ENCODE measurements at regions not wholly inside any gene's neighbourhood (a gene's known extent, or its start where the extent isn't known, plus 50 kb on each side); places are given as distances from the start of the nearest gene placed in this dataset.

DNA sequence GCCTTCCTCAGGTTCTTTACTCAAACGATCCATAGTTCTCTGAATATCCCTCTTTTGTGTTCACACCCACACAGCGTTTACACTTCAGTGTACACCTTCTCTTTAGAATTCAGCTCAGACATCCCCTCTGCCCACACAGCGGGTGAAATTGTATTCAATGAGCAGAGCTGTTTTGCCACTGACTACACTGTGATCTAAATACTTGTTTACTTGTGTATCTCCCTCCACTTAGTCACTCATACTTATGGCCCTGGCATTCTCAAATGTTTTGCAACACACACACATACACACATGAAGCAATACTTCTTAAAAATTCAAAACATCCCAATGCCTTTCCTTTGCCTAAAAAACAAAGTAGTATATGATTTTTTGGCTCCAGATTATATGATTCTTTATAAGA, 297.1 kb downstream of the TMX3 start:
- TF ChIP-seq EZH2phosphoT487 (IDR thresholded peaks at IDR 0.05) (no peak), EZH2 (IDR thresholded peaks at IDR 0.05) (no peak)
- TF ChIP-seq, protein P1, sequence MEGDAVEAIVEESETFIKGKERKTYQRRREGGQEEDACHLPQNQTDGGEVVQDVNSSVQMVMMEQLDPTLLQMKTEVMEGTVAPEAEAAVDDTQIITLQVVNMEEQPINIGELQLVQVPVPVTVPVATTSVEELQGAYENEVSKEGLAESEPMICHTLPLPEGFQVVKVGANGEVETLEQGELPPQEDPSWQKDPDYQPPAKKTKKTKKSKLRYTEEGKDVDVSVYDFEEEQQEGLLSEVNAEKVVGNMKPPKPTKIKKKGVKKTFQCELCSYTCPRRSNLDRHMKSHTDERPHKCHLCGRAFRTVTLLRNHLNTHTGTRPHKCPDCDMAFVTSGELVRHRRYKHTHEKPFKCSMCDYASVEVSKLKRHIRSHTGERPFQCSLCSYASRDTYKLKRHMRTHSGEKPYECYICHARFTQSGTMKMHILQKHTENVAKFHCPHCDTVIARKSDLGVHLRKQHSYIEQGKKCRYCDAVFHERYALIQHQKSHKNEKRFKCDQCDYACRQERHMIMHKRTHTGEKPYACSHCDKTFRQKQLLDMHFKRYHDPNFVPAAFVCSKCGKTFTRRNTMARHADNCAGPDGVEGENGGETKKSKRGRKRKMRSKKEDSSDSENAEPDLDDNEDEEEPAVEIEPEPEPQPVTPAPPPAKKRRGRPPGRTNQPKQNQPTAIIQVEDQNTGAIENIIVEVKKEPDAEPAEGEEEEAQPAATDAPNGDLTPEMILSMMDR (IDR thresholded peaks at IDR 0.05), result no peak
- H3K36me3 ChIP-seq, result no peaks in the 10 kb centered on the region
- no peaks in the 10 kb centered on the region for H4K20me1 ChIP-seq (ENCODE audit: low read depth)
- H3K4me1 ChIP-seq, result peaks cover 6% of the 10 kb centered on the region
- no peak overlapping the region for H2AFZ ChIP-seq (replicated peaks)
- peaks cover 12% of the 10 kb centered on the region for H3K9me3 Mint-ChIP-seq
- no peak overlapping the region for H3K4me3 Mint-ChIP-seq
- no peaks in the 10 kb centered on the region for H3K27me3 Mint-ChIP-seq (ENCODE audit: insufficient read depth, low read depth)
- H3K79me2 ChIP-seq (ENCODE audit: low read depth), result no peaks in the 10 kb centered on the region
- H3K4me3 ChIP-seq, result no peak overlapping the region
- no peaks in the 10 kb centered on the region for H3K27me3 ChIP-seq
- no peak overlapping the region for H3K9ac ChIP-seq
- H3K36me3 Mint-ChIP-seq, result no peaks in the 10 kb centered on the region
- H3F3A ChIP-seq (ENCODE audit: low read depth), result no peaks in the 10 kb centered on the region
- H3K27ac Mint-ChIP-seq, result no peak overlapping the region
- no peaks in the 10 kb centered on the region for H3K9me3 ChIP-seq (ENCODE audit: low read depth)
- H3K4me1 Mint-ChIP-seq, result peaks cover 9% of the 10 kb centered on the region
- DNase-seq (ENCODE audit: low spot score), result no peak
- no peak overlapping the region for H3K4me2 ChIP-seq
- H3K27ac ChIP-seq, result no peak overlapping the region

DNA sequence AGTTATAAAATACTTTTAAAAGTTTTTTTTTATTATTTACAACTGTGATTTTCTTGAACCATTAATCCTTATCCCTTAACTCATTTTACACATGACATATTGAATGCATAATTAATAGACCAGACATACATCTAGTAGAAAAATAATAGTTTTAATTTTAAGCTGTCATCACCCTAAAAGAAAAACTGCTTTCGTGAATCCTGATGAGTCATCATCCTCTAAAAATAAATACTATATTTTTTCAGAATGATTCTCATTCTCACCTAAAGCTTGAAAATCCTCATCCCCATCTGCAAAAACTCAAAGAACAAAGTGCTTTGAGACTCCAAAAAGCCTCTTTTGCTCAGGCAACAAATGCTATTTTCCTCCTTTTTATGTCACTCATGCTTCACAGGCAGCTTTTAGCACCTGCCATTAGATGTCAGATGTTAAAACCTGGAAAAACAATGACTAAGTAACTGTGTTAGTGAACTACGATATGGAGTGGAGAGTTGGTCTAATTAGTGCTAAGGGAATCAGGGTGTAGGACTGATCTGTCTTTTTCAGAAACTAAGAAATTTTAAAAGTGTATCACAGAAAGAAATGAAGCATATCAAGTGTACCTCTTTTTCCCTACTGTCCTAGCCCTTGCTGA, 297.6 kb downstream of the TMX3 start:
- no peaks in the 10 kb centered on the region for H3K9me3 ChIP-seq (ENCODE audit: low read depth)
- H4K20me1 ChIP-seq (ENCODE audit: low read depth), result no peaks in the 10 kb centered on the region
- TF ChIP-seq, protein P1 (IDR thresholded peaks at IDR 0.05), result no peak
- TF ChIP-seq EZH2 (IDR thresholded peaks at IDR 0.05), result no peak
- no peak for TF ChIP-seq EZH2phosphoT487 (IDR thresholded peaks at IDR 0.05)
- H3K4me2 ChIP-seq, result no peak overlapping the region
- Mint-ChIP-seq H3K27me3 (ENCODE audit: insufficient read depth, low read depth) (no peaks in the 10 kb centered on the region), H3K9me3 (peaks cover 7% of the 10 kb centered on the region), H3K27ac (peak overlapping the region; percentile 46), H3K4me3 (no peak overlapping the region), H3K4me1 (peaks cover 9% of the 10 kb centered on the region), H3K36me3 (no peaks in the 10 kb centered on the region)
- H3K27me3 ChIP-seq, result no peaks in the 10 kb centered on the region
- H3K27ac ChIP-seq, result no peak overlapping the region
- no peaks in the 10 kb centered on the region for H3K36me3 ChIP-seq
- no peaks in the 10 kb centered on the region for H3K79me2 ChIP-seq (ENCODE audit: low read depth)
- H3F3A ChIP-seq (ENCODE audit: low read depth), result no peaks in the 10 kb centered on the region
- DNase-seq (ENCODE audit: low spot score), result no peak
- no peak overlapping the region for H3K9ac ChIP-seq
- H3K4me1 ChIP-seq, result peaks cover 6% of the 10 kb centered on the region
- no peak overlapping the region for H3K4me3 ChIP-seq
- no peak overlapping the region for H2AFZ ChIP-seq (replicated peaks)

DNA sequence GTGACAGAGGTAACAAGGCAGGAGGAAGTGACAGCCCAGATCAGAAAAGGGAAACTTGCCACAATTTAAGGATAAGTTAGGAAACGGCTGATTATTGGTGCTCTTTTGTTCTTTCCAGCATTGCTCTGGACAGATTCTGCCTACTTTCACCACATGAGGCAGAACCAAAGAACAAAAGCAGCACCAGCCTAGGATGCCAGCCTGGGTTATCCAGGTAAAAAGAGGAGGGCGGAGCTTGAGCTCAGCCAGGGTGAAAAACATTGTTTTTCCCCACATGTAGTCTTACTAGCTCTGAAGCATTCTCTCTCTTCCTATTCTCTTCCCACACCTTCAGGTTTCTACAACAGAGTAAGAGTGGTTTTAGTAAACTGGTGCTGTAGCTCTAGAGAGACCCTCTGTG, 300.5 kb downstream of the TMX3 start:
- no peak overlapping the region for H3K4me3 ChIP-seq
- Mint-ChIP-seq H3K27me3 (ENCODE audit: insufficient read depth, low read depth) (no peaks in the 10 kb centered on the region), H3K36me3 (no peaks in the 10 kb centered on the region), H3K9me3 (no peaks in the 10 kb centered on the region), H3K4me1 (peaks cover 9% of the 10 kb centered on the region), H3K27ac (no peak overlapping the region), H3K4me3 (no peak overlapping the region)
- H3K27ac ChIP-seq, result no peak overlapping the region
- H3F3A ChIP-seq (ENCODE audit: low read depth), result no peaks in the 10 kb centered on the region
- peaks cover 6% of the 10 kb centered on the region for H3K4me1 ChIP-seq
- H3K27me3 ChIP-seq, result no peaks in the 10 kb centered on the region
- H3K9ac ChIP-seq, result no peak overlapping the region
- H4K20me1 ChIP-seq (ENCODE audit: low read depth), result no peaks in the 10 kb centered on the region
- H3K79me2 ChIP-seq (ENCODE audit: low read depth), result no peaks in the 10 kb centered on the region
- H3K9me3 ChIP-seq (ENCODE audit: low read depth), result no peaks in the 10 kb centered on the region
- no peak overlapping the region for H3K4me2 ChIP-seq
- H2AFZ ChIP-seq (replicated peaks), result peak overlapping the region; percentile 7
- DNase-seq (ENCODE audit: low spot score), result peak; percentile 40
- TF ChIP-seq, protein P1 (IDR thresholded peaks at IDR 0.05), result no peak
- TF ChIP-seq EZH2 (IDR thresholded peaks at IDR 0.05) (no peak), EZH2phosphoT487 (IDR thresholded peaks at IDR 0.05) (no peak)
- no peaks in the 10 kb centered on the region for H3K36me3 ChIP-seq
